Muscle layer of duodenum (tissue), 2 donors: ENCODE measurements at regions not wholly inside any gene's neighbourhood (a gene's known extent, or its start where the extent isn't known, plus 50 kb on each side); places are given as distances from the start of the nearest gene placed in this dataset.

Experiments used
- H3K27ac ChIP-seq: one replicate; pipeline ENCODE4 v1.7.0; 2013; ENCODE audit warnings: mild to moderate bottlenecking, low read length
- H3K27me3 ChIP-seq: one replicate; pipeline ENCODE4 v1.7.0; 2013; ENCODE audit warnings: low read depth, mild to moderate bottlenecking, control low read depth, low read length
- H3K36me3 ChIP-seq, 2 donors: one replicate each; pipeline ENCODE4 v1.7.0; 2013; ENCODE audit warnings: low read length in 2 of 2, control low read depth in 1 of 2, mild to moderate bottlenecking in 1 of 2; ENCODE audit not compliant: insufficient read depth in 2 of 2, control insufficient read depth in 1 of 2
- H3K4me1 ChIP-seq, 2 donors: one replicate each; pipeline ENCODE4 v1.7.0; 2013; ENCODE audit warnings: low read length in 2 of 2, mild to moderate bottlenecking in 2 of 2, control low read depth in 1 of 2, moderate library complexity in 1 of 2; ENCODE audit not compliant: insufficient read depth in 2 of 2, control insufficient read depth in 1 of 2
- H3K4me3 ChIP-seq, 2 donors: one replicate each; pipeline ENCODE4 v1.7.0; 2013; ENCODE audit warnings: low read length in 2 of 2, low read depth in 1 of 2, mild to moderate bottlenecking in 1 of 2
- H3K9me3 ChIP-seq, 2 donors: one replicate each; pipeline ENCODE4 v1.7.0; 2013; ENCODE audit warnings: low read length in 2 of 2, control low read depth in 1 of 2, mild to moderate bottlenecking in 1 of 2; ENCODE audit not compliant: control insufficient read depth in 1 of 2
- donor health status: healthy.

DNA sequence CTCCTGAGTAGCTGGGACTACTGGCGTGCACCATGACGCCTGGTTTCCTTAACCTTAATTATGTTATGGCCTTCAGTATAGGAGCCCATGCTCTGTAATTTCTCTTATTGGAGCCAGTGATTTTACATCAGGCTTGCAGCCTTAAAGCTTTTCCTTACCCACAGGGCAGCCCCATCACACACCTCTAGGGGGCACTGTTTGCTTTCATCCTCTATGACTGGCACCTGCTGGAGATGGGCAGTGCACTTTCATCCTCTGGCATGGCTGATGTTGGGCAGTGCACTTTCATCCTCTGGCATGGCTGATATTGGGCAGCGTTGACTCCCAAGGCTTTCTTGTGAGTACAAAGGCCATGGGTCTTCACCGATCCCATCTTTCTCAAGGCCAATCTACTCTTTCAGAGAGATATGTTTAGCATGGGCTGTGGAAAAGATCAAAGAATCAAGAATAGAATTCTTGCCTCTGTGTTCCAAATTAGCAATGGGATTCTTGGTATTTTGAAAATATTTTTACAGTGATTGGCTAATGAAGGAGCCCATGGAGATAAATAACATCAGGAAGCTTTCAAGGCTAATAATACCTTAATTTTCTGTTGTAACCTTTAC, 80.7 kb upstream of the MEX3C start:
- H3K27ac ChIP-seq = no peak overlapping the region
- no peaks in the 10 kb centered on the region for H3K9me3 ChIP-seq
- no peaks in the 10 kb centered on the region for H3K36me3 ChIP-seq
- H3K4me3 ChIP-seq = no peak overlapping the region
- no peaks in the 10 kb centered on the region for H3K4me1 ChIP-seq
- H3K27me3 ChIP-seq = no peaks in the 10 kb centered on the region

DNA sequence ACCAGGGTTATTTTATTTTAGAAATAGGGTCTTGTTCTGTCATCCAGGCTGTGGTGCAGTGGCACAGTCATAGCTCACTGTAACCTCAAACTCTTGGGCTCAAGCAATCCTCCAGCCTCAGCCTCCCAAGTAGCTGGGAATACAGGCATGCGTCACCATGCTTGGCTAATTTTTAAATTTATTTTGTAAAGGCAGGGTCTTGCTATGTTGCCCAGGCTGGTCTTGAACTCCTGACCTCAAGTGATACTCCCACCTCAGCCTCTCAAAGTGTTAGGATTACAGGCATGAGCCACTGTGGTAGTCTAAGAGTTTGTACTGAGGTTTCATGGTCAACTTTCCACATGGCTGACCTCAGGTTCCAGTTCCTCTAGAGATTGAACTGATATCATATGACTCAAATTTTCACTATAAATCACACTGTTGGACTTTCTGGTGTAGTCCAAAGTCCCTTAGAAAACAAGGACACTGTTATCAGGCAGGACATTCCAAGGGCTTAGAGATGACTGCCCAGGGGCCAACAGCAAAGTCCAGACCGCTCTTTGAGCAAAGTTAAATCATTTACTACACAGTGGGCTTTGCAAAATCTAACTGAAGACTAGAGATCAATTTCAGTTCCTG, 82.0 kb upstream of the MEX3C start:
- H3K27me3 ChIP-seq = no peaks in the 10 kb centered on the region
- H3K4me3 ChIP-seq = no peak overlapping the region
- no peaks in the 10 kb centered on the region for H3K4me1 ChIP-seq
- no peak overlapping the region for H3K27ac ChIP-seq
- no peaks in the 10 kb centered on the region for H3K36me3 ChIP-seq
- no peaks in the 10 kb centered on the region for H3K9me3 ChIP-seq

DNA sequence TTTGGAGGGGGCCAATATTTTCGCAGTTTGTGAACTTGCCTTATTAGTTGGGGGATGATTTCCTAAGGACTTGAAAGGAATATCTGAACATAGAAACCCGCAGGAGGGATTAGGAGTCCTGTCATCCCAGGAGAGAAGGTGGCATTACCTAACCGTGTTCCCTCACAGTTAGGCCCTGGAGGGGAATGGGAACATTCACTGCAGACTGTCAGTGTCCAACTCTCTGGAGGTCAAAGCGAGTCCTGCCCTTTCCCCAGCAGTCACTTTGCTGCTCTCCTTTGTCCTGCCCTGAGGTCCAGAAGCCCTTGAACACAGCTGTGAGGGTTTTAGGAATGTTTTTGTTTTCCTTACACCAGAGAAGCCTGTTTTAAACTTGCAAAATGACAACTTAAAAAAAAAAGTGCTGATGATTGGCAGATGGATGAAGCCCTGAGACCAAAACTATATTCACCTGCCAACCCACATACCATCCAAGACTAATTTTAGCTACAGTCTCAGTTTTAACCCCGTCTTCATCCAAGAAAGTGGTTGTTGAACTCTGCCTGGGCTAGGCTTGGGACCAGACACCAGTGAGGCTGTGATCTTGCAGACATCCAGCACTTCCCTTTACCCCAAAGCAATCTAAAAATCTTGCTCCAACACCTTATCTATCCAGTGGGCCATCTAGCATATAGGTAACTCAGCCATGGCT, 90.5 kb upstream of the MEX3C start:
- Histone ChIP-seq H3K4me1 (no peaks in the 10 kb centered on the region), H3K9me3 (no peaks in the 10 kb centered on the region), H3K36me3 (no peaks in the 10 kb centered on the region), H3K27me3 (no peaks in the 10 kb centered on the region), H3K27ac (no peak overlapping the region), H3K4me3 (no peak overlapping the region)

GRCh38 chr18:51288582-51288981, 91.1 kb upstream of the MEX3C start:
- no peaks in the 10 kb centered on the region for H3K4me1 ChIP-seq
- no peaks in the 10 kb centered on the region for H3K36me3 ChIP-seq
- H3K27me3 ChIP-seq = no peaks in the 10 kb centered on the region
- no peak overlapping the region for H3K4me3 ChIP-seq
- H3K9me3 ChIP-seq = no peaks in the 10 kb centered on the region
- H3K27ac ChIP-seq = no peak overlapping the region

- H3K4me1 ChIP-seq = no peaks in the 10 kb centered on the region
- no peaks in the 10 kb centered on the region for H3K36me3 ChIP-seq
- H3K27me3 ChIP-seq = no peaks in the 10 kb centered on the region
- H3K4me3 ChIP-seq = no peak overlapping the region
- no peak overlapping the region for H3K27ac ChIP-seq
- no peaks in the 10 kb centered on the region for H3K9me3 ChIP-seq
These were observed 93.4 kb upstream of the MEX3C start for GRCh38 chr18:51290860-51291259.

GRCh38 chr18:51300912-51301311, 103.4 kb upstream of the MEX3C start:
- no peaks in the 10 kb centered on the region for H3K4me1 ChIP-seq
- no peak overlapping the region for H3K4me3 ChIP-seq
- no peaks in the 10 kb centered on the region for H3K27me3 ChIP-seq
- no peaks in the 10 kb centered on the region for H3K36me3 ChIP-seq
- H3K9me3 ChIP-seq = peaks cover 0 to 5% of the 10 kb centered on the region in 2 donors
- no peak overlapping the region for H3K27ac ChIP-seq

DNA sequence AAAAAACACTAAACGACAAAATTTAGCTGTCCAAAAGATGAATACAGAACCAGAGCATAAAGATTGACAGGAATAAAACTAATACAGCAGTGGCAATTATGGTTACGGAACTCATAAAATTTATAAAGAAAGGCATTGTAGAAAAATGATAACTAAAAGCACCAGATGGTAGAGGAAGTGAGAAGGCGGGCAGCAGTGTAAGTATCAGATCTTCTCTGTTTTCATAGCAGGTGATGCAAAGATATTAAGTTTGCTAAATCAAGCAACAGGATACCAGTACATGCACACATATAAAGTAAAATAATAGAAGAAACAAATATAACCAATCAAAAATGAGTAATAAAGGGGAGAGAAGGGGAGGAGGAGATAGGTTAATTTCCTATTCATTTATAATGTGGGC, 103.9 kb upstream of the MEX3C start:
- Histone ChIP-seq H3K36me3 (no peaks in the 10 kb centered on the region), H3K9me3 (peaks cover 0 to 5% of the 10 kb centered on the region in 2 donors), H3K27me3 (no peaks in the 10 kb centered on the region), H3K27ac (no peak overlapping the region), H3K4me3 (no peak overlapping the region), H3K4me1 (no peaks in the 10 kb centered on the region)

- no peaks in the 10 kb centered on the region for H3K4me1 ChIP-seq
- H3K27ac ChIP-seq = no peak overlapping the region
- no peak overlapping the region for H3K4me3 ChIP-seq
- no peaks in the 10 kb centered on the region for H3K36me3 ChIP-seq
- no peaks in the 10 kb centered on the region for H3K9me3 ChIP-seq
- no peaks in the 10 kb centered on the region for H3K27me3 ChIP-seq
These were observed 119.2 kb upstream of the MEX3C start for GRCh38 chr18:51316677-51317076.

DNA sequence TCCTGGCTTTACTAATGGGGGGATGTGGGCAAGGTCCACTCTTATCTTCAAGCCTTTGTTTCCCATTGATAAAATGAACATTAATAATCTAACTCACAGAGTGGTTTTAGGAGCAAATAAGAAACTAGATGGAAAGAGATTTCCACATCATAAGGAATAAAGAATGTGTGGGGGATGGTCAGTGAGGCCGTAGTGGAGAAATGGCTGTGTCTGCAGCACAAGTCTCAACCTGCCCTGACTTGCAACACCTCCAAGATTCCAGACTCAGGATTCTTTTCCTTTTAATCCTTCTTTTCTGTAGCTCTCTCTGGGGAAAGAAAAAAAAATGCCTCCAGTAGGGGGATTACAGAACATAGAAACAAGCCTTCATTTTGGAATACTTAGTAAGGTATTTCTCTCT, 124.2 kb upstream of the MEX3C start:
- H3K4me3 ChIP-seq = no peak overlapping the region
- no peaks in the 10 kb centered on the region for H3K9me3 ChIP-seq
- H3K4me1 ChIP-seq = no peaks in the 10 kb centered on the region
- no peaks in the 10 kb centered on the region for H3K27me3 ChIP-seq
- no peaks in the 10 kb centered on the region for H3K36me3 ChIP-seq
- H3K27ac ChIP-seq = no peak overlapping the region

GRCh38 chr18:51323961-51324360, 126.5 kb upstream of the MEX3C start:
- Histone ChIP-seq H3K27me3 (no peaks in the 10 kb centered on the region), H3K9me3 (peaks cover 0 to 2% of the 10 kb centered on the region in 2 donors), H3K27ac (no peak overlapping the region)

DNA sequence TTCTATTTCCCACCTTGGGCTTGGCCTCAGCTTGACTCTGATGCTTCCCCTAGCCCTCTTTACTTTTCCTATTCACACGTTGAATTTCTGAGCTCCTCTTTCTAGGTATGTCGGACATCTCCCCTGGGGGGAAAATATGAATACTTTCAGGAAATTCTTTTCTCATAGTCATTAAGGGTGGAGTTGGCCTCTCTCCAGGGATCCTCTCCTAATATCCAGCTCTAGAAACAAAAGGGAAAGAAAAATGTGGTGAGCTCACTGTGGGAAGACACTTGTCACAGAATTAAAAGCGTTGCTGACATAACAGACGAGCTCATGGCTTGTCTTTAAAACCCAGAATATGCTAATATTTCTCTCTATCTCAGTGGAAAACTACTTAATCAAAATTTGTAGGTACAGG, 132.7 kb upstream of the MEX3C start:
- Histone ChIP-seq H3K36me3 (no peaks in the 10 kb centered on the region), H3K4me1 (no peaks in the 10 kb centered on the region), H3K27me3 (no peaks in the 10 kb centered on the region), H3K27ac (no peak overlapping the region), H3K9me3 (peaks cover 0 to 2% of the 10 kb centered on the region in 2 donors), H3K4me3 (no peak overlapping the region)

More at GRCh38 chr18:51323961-51324360, 126.5 kb upstream of the MEX3C start:
- no peaks in the 10 kb centered on the region for H3K36me3 ChIP-seq
- H3K4me1 ChIP-seq = no peaks in the 10 kb centered on the region
- no peak overlapping the region for H3K4me3 ChIP-seq
